Esophagus (tissue), 2 donors: ENCODE measurements at regions not wholly inside any gene's neighbourhood (a gene's known extent, or its start where the extent isn't known, plus 50 kb on each side); places are given as distances from the start of the nearest gene placed in this dataset.
A peak's percentile ranks its signal among the peaks of the same experiment; 100 is the strongest.

ENCODE experiments used
- H3K27ac ChIP-seq, 2 donors: one replicate each; pipeline ENCODE4 v1.5.1; 2013; ENCODE audit warnings: low read depth in 2 of 2, mild to moderate bottlenecking in 2 of 2, inconsistent platforms in 1 of 2, low read length in 1 of 2, moderate library complexity in 1 of 2
- H3K27me3 ChIP-seq, 2 donors: one replicate each; pipeline ENCODE4 v1.6.1; 2013; ENCODE audit warnings: low read length in 2 of 2, control low read depth in 1 of 2, mild to moderate bottlenecking in 1 of 2; ENCODE audit not compliant: insufficient read depth in 2 of 2, control insufficient read depth in 1 of 2
- H3K36me3 ChIP-seq, 2 donors: one replicate each; pipeline ENCODE4 v1.6.1; 2013; ENCODE audit warnings: low read length in 1 of 2; ENCODE audit not compliant: control insufficient read depth in 2 of 2, insufficient read depth in 2 of 2
- H3K4me1 ChIP-seq, 2 donors: one replicate each; pipeline ENCODE4 v1.6.1; 2013; ENCODE audit warnings: low read length in 1 of 2; ENCODE audit not compliant: control insufficient read depth in 2 of 2, insufficient read depth in 2 of 2
- H3K4me3 ChIP-seq, 2 donors: one replicate each; pipeline ENCODE4 v1.5.1; 2013; ENCODE audit warnings: low read length in 2 of 2, mild to moderate bottlenecking in 2 of 2, low read depth in 1 of 2, moderate library complexity in 1 of 2
- H3K9me3 ChIP-seq, 2 donors: one replicate each; pipeline ENCODE4 v1.6.1; 2013; ENCODE audit warnings: mild to moderate bottlenecking in 2 of 2, low read depth in 1 of 2, low read length in 1 of 2, moderate library complexity in 1 of 2; ENCODE audit not compliant: control insufficient read depth in 2 of 2, insufficient read depth in 1 of 2
- WGBS, 2 donors: extraction: QIAGEN DNeasy Blood & Tissue Kit; methylation state at CpG; one replicate each; pipeline ENCODE4 v1.1.7; 2013; 5-methylcytosine and 5-hydroxymethylcytosine counted together
- donor health status: healthy with polysubstance abuse.
- donor health status: Bipolar disorder and iron deficiency.

DNA sequence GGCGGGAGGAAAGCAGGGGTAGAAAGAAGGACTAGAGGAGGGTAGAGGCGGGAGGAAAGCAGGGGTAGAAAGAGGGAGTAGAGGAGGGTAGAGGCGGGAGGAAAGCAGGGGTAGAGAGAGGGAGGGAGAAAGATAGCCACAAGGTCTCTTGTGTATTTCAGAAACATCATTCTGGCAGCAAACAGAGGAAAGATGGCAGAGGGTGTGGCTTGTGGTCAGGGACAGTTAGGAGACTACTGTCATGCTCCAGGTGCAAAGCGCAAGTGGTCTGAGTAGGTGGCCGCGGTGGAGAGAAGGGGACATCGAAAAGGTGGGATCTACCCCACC lies 82.4 kb upstream of the TAF1B start:
- no peak overlapping the region for H3K27ac ChIP-seq
- no peaks in the 10 kb centered on the region for H3K9me3 ChIP-seq
- no peaks in the 10 kb centered on the region for H3K36me3 ChIP-seq
- H3K4me1 ChIP-seq = peaks cover 2 to 27% of the 10 kb centered on the region in 2 donors
- H3K27me3 ChIP-seq = no peaks in the 10 kb centered on the region
- H3K4me3 ChIP-seq = no peak overlapping the region
- WGBS, 2 donors = 72 to 86% methylated on average over 7 of the region's 7 CpGs

DNA sequence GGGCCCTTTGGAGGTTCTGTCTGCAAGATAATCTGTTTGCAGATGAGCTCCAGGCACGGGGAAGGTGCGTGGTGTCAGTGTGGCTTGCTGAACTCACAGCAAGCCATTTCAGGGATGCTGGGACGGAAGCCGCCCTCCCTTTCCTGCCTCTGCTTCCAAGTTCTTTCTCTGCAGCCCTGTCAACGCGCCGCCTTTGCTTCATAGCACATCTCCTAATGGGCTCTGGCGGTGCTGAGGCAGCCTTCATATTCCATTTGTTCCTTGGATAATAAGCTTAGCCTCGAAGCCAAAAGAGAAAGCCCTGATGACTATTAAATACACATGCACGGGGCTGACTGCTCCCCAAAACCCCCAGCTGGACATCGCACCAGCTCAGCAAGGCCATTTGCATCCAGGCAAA lies 81.7 kb upstream of the TAF1B start:
- Histone ChIP-seq H3K9me3 (no peaks in the 10 kb centered on the region), H3K27me3 (no peaks in the 10 kb centered on the region), H3K4me1 (peaks cover under 1 to 30% of the 10 kb centered on the region in 2 donors), H3K4me3 (no peak overlapping the region), H3K27ac (no peak overlapping the region), H3K36me3 (no peaks in the 10 kb centered on the region)
- 85 to 86% methylated on average over 11 of the region's 11 CpGs for WGBS, 2 donors

DNA sequence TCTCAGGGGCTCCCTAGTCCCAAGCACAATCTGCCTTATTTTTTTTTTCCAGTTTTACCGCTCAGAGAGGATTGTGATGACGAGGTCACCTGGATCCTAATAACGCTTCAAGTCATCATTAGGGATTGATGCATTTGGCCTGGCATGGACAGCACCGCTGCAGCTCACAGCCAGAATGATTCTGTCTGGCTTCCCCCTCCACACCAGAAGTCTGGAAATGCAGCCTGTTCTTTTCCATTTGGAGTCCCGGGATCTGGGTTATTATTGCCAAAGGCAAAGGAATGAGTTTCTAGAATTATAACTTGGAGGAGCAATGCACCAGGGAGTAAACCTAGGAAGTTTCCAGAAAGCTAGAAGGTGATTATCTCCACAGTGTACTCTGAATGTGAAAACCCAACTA lies 81.1 kb upstream of the TAF1B start:
- Histone ChIP-seq H3K27me3 (no peaks in the 10 kb centered on the region), H3K4me1 (peaks cover 0 to 24% of the 10 kb centered on the region in 2 donors), H3K4me3 (no peak overlapping the region), H3K9me3 (no peaks in the 10 kb centered on the region), H3K27ac (no peak overlapping the region), H3K36me3 (no peaks in the 10 kb centered on the region)
- WGBS, 2 donors = 81 to 86% methylated on average over 5 of the region's 5 CpGs

DNA sequence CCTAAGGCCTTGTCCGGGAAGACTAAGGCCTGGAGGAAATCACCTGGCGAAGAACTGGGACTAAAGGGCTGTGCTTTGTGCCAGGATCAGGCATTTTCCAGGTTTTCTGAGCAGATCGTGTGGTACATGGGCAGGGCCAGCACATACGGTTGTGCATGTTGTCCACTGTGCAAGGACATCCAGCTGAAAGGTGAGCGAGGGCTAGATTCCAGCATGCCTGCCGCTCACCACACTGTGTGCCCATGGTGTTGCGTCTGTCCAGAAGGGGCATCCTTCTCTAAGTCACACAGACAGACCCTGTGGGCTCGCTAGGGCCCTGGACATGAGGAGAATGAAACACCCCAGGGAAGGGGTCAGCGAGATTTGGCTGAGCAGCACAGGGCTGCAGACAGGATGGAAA lies 80.3 kb upstream of the TAF1B start:
- Histone ChIP-seq H3K27me3 (no peaks in the 10 kb centered on the region), H3K4me3 (no peak overlapping the region), H3K9me3 (no peaks in the 10 kb centered on the region), H3K36me3 (no peaks in the 10 kb centered on the region), H3K4me1 (peaks cover 0 to 19% of the 10 kb centered on the region in 2 donors), H3K27ac (no peak overlapping the region)
- 89 to 92% methylated on average over 9 of the region's 9 CpGs for WGBS, 2 donors

DNA sequence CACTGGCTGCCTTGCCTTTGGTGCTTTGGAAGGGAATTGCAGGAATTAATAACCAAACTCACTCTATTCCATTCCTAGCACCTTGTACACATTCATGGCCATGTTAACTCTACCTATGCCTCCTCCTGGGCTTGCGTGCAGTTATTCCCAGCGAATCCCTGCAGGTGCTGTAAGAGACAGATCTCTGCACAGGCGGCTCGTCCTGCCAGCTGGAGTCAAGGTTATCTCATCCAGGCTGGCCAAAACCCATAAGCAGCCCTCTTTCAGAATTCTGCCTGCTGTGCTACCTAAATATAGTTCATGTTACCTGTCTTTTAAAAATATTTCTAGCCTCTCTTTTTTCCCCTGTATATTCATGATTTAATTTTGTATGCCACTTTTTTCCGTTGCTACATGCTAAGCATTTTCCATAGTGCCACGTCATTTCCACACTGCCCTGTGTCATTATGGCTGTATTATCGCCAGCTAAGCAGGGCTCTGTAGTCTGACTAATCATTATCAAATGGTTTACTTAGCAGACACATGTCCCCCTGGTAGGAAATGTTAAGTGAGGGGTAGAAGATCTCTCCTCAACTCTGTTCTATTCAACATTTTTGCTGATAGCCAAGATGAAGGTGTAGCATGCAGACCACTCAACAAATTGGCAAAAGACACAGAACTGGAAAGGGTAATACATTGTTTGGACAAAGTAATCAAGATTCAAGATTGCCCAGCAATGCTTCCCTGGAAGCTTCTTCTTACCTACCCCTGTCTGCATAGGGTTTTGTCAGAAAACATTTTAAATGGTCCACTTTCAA lies 79.7 kb upstream of the TAF1B start:
- no peak overlapping the region for H3K27ac ChIP-seq
- WGBS, 2 donors = 73 to 81% methylated on average over 7 of the region's 7 CpGs
- peaks cover 0 to 21% of the 10 kb centered on the region in 2 donors for H3K4me1 ChIP-seq
- H3K27me3 ChIP-seq = no peaks in the 10 kb centered on the region
- H3K4me3 ChIP-seq = no peak overlapping the region
- no peaks in the 10 kb centered on the region for H3K36me3 ChIP-seq
- H3K9me3 ChIP-seq = no peaks in the 10 kb centered on the region

DNA sequence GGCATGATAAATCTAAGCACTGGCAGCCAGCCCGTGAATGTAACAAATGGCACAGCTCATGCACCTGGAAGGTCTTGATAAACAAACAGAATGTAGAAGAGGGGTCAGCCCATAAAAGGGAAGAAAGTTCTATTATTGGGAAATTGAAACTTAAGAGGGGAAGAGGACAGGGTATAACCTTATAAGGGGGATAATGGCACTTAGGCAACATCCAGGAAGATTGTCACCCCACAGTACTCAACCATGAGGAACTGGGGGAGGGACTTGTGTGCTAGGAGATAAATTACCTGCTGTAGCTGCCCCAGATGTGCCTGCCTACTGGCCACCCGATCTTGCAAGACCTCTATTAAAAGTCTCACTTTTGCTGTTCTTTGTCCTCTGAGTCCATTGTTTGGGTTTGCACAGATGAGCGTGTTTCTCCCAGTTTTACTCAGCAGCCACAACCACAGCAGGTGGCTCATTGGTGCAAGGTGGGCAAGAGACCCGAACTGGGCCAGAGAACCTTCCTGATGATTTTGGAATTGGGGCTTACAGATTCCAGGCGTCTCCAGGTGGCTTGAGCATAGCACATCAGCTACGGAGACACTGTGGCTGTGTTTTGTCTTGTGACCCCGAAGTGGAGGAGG lies 79.0 kb upstream of the TAF1B start:
- H3K9me3 ChIP-seq = no peaks in the 10 kb centered on the region
- no peak overlapping the region for H3K4me3 ChIP-seq
- H3K4me1 ChIP-seq = peaks cover 0 to 20% of the 10 kb centered on the region in 2 donors
- H3K36me3 ChIP-seq = no peaks in the 10 kb centered on the region
- no peak overlapping the region for H3K27ac ChIP-seq
- 72 to 82% methylated on average over 7 of the region's 7 CpGs for WGBS, 2 donors
- H3K27me3 ChIP-seq = no peaks in the 10 kb centered on the region

DNA sequence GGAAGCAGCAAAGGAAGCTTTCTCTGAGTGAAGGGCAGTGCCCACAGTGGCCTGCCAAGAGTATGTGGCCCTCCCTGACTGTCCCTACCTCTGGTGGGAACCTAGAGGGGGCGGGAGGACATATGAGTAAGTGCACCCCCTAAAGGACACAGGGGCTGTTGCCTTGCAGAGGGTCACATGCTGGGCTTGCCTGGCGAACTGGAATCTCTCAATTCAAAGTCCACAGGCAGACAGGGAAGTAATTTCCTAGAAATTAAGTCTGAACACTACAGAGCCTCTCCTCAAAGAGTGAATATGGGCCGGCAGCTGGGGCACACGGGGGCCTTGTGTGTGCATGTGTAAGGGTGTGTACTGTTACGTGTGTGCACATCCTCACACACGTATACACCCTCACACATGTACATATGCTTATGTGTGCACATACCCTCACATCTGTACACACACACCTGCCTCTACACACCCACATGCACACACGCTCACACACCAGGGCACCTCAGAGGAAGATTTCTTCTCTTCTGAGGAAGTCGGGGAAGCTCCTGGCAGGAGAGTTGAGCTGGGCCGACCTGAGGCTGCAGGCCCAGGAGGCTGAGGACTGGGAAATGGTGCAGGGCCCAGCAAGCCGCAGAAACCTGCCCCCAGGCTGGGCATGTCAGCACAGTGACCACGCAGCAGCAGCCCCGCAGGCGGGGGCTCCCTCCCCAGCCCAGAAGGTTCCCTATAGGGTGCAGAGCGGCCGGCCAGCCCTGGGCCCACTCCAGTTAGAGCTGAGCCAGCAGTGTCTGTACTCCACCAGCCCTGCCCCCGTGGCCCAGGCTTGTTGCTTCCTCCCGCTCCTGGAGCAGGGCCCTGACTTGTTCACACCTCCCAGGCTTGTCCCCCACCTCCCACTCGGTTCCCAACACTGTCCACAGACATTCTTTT lies 77.4 kb upstream of the TAF1B start:
- no peaks in the 10 kb centered on the region for H3K9me3 ChIP-seq
- H3K27me3 ChIP-seq = no peaks in the 10 kb centered on the region
- H3K4me3 ChIP-seq = no peak overlapping the region
- peaks cover 0 to 29% of the 10 kb centered on the region in 2 donors for H3K4me1 ChIP-seq
- H3K36me3 ChIP-seq = no peaks in the 10 kb centered on the region
- WGBS, 2 donors = 48 to 59% methylated on average over 18 of the region's 18 CpGs
- peak overlapping the region; percentile 28 to 63 for H3K27ac ChIP-seq

DNA sequence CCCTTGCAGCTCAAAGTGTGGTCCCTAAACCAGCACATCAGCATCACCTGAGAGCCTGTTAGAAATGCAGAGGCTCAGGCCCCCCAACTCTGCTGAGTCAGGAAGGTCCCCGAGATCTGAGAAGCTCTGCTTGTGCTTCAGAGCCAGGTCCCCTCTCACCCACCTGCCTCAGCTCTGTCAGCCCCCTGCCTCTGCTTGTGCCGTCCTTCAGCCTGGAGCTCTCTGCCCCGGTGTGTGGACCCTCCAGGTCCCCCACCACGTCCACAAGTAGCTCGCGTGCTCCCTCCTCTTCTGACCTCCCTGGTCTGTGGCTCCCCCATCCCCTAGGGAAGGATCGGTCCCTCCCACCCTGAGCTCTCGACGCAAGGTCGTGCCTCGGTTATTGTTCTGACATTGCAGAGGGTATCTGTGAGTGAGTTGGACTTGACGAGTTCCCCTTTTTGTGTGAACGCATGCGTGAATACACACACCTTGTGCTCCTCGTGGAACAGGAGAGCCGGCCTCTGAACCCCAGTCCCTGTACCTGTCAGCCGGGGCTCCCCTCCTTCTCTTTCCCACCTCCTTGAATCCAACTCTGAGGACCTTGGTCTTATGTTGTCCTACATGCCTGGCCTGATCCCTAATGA lies 75.5 kb upstream of the TAF1B start:
- Histone ChIP-seq H3K27ac (peak overlapping the region in 1 of 2 donors; percentile 37), H3K4me3 (no peak overlapping the region), H3K27me3 (no peaks in the 10 kb centered on the region), H3K4me1 (peaks cover 2 to 35% of the 10 kb centered on the region in 2 donors), H3K9me3 (no peaks in the 10 kb centered on the region), H3K36me3 (no peaks in the 10 kb centered on the region)
- 88 to 91% methylated on average over 17 of the region's 17 CpGs for WGBS, 2 donors

DNA sequence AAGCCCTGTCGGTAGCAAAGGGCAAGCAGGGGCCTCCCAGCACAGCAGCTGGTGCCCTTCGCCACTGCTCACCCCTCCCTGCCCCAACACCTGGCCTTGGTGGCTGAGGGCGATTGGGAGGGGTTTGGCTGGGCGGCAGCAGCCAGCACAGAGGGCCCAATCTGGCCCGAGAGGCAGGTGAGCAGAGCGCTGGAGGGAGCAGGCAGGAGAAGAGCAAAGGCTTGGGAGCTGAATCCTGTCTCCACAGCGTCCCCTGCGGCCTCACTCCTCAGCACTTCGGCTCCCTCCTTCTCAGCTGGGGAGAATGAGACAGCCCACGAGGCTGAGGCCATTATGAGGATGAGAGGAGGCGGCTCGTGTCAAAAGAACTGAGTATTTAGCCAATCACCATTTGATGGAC lies 74.9 kb upstream of the TAF1B start:
- WGBS, 2 donors = 46 to 72% methylated on average over 12 of the region's 12 CpGs
- Histone ChIP-seq H3K27ac (peak overlapping the region in 1 of 2 donors; percentile 37), H3K27me3 (no peaks in the 10 kb centered on the region), H3K36me3 (no peaks in the 10 kb centered on the region), H3K4me1 (peaks cover 2 to 35% of the 10 kb centered on the region in 2 donors), H3K9me3 (no peaks in the 10 kb centered on the region), H3K4me3 (no peak overlapping the region)
